ENCODE measurements at regions not wholly inside any gene's neighbourhood (a gene's known extent, or its start where the extent isn't known, plus 50 kb on each side); places are given as distances from the start of the nearest gene placed in this dataset.

DNA sequence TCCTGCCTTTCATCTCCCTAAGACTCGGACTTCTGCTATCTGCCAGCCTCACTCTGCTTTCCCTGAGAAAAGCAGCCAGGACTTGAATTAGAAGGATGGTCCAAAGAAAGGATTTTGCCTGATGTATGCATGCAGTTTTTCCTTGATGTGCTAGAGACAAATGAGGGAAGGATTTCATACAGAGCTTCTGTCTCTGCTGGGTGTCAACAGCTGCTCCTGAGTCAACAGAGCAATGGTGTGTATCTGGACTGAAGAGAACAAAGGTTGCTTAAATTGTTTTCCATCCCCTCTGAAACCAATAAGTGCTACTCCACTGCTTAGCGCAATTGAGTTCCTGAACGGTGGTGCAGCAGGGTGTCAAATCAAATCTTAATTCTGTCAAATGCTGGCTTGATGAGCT lies 680.6 kb upstream of the C16orf82 start:
- no peak for DNase-seq (ENCODE audit: low read depth in 2 of 2)
- no peaks in the 10 kb centered on the region for H4K20me1 ChIP-seq (ENCODE audit: control insufficient read depth, extremely low read depth, insufficient read depth, low read length)
- no peak overlapping the region for H3K4me2 ChIP-seq (ENCODE audit: extremely low read depth, insufficient read depth, low read length)
- H3K9ac ChIP-seq (ENCODE audit: insufficient read depth, low read length): no peak overlapping the region
- no peaks in the 10 kb centered on the region for H3K79me2 ChIP-seq (ENCODE audit: control insufficient read depth, insufficient read depth, low read length)
- no peaks in the 10 kb centered on the region for H3K4me1 ChIP-seq (ENCODE audit: control insufficient read depth, extremely low read depth, insufficient read depth, low read length)
- no peaks in the 10 kb centered on the region for H3K36me3 ChIP-seq (ENCODE audit: control insufficient read depth, insufficient read depth, low read length)
- H3K27me3 ChIP-seq (ENCODE audit: control insufficient read depth, insufficient read depth, low read length): no peaks in the 10 kb centered on the region
- no peak overlapping the region for H3K4me3 ChIP-seq (replicated peaks in 1 of 4; ENCODE audit: control extremely low read depth in 1 of 4, insufficient read depth in 1 of 4, low read depth in 3 of 4, low read length in 4 of 4)
- no peaks in the 10 kb centered on the region for H3K9me3 ChIP-seq (ENCODE audit: control insufficient read depth, insufficient read depth, low read depth, low read length)
- TF ChIP-seq, protein P1, sequence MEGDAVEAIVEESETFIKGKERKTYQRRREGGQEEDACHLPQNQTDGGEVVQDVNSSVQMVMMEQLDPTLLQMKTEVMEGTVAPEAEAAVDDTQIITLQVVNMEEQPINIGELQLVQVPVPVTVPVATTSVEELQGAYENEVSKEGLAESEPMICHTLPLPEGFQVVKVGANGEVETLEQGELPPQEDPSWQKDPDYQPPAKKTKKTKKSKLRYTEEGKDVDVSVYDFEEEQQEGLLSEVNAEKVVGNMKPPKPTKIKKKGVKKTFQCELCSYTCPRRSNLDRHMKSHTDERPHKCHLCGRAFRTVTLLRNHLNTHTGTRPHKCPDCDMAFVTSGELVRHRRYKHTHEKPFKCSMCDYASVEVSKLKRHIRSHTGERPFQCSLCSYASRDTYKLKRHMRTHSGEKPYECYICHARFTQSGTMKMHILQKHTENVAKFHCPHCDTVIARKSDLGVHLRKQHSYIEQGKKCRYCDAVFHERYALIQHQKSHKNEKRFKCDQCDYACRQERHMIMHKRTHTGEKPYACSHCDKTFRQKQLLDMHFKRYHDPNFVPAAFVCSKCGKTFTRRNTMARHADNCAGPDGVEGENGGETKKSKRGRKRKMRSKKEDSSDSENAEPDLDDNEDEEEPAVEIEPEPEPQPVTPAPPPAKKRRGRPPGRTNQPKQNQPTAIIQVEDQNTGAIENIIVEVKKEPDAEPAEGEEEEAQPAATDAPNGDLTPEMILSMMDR (conservative IDR thresholded peaks at IDR 0.05 in 1 of 2, IDR thresholded peaks at IDR 0.05 in 1 of 2; ENCODE audit: low read depth in 1 of 2, low read length in 2 of 2): no peak
- TF ChIP-seq EZH2 (IDR thresholded peaks at IDR 0.05; ENCODE audit: low read length, missing control alignments): no peak
- no peak overlapping the region for H3K27ac ChIP-seq (ENCODE audit: insufficient read depth, low read length)
- H2AFZ ChIP-seq (ENCODE audit: low read length): no peak overlapping the region

DNA sequence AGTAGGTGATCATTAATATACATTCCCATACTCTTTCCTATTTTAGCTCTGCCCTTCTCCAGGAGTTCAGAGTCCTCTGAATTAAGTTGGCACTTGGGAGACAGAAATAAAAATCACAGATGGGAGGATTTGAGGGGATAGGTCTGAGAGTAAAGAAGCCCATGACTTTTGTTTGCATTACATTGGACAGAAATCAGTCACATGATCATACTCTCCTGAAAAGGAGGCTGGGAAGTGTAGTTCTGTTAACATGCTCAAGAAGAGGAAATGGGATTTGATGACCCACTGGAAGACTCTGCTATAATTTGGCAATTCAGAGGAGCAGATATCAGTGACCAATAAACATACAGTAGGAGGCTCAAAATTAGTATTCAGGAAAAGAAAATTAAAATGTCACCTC lies 674.9 kb upstream of the C16orf82 start:
- no peaks in the 10 kb centered on the region for H3K9me3 ChIP-seq (ENCODE audit: control insufficient read depth, insufficient read depth, low read depth, low read length)
- H3K9ac ChIP-seq (ENCODE audit: insufficient read depth, low read length): no peak overlapping the region
- no peak for DNase-seq (ENCODE audit: low read depth in 2 of 2)
- no peak for TF ChIP-seq EZH2 (IDR thresholded peaks at IDR 0.05; ENCODE audit: low read length, missing control alignments)
- TF ChIP-seq, protein P1 (conservative IDR thresholded peaks at IDR 0.05 in 1 of 2, IDR thresholded peaks at IDR 0.05 in 1 of 2; ENCODE audit: low read depth in 1 of 2, low read length in 2 of 2): no peak
- H4K20me1 ChIP-seq (ENCODE audit: control insufficient read depth, extremely low read depth, insufficient read depth, low read length): no peaks in the 10 kb centered on the region
- H3K27ac ChIP-seq (ENCODE audit: insufficient read depth, low read length): no peak overlapping the region
- H3K4me3 ChIP-seq (replicated peaks in 1 of 4; ENCODE audit: control extremely low read depth in 1 of 4, insufficient read depth in 1 of 4, low read depth in 3 of 4, low read length in 4 of 4): no peak overlapping the region
- H2AFZ ChIP-seq (ENCODE audit: low read length): no peak overlapping the region
- no peaks in the 10 kb centered on the region for H3K79me2 ChIP-seq (ENCODE audit: control insufficient read depth, insufficient read depth, low read length)
- no peaks in the 10 kb centered on the region for H3K4me1 ChIP-seq (ENCODE audit: control insufficient read depth, extremely low read depth, insufficient read depth, low read length)
- no peak overlapping the region for H3K4me2 ChIP-seq (ENCODE audit: extremely low read depth, insufficient read depth, low read length)
- H3K36me3 ChIP-seq (ENCODE audit: control insufficient read depth, insufficient read depth, low read length): no peaks in the 10 kb centered on the region
- H3K27me3 ChIP-seq (ENCODE audit: control insufficient read depth, insufficient read depth, low read length): no peaks in the 10 kb centered on the region

DNA sequence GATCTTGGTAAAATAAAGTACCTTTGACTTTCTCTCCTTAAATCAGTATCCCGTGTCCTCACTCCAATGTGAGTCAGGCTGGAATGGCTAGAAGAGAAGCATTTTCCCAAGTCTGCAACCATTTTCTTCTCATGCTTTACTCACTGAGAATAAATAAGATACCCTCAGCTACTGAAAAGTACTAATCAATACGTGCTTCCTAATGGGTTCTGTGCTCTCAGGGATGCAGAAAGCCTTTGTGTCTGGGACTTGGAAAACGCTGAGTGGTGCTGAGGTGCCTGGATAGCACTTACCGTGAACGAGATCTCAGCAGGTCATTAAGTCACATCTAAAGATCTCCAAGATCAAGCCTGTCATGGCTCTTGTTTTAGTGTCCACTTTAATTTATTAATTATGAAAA lies 672.3 kb upstream of the C16orf82 start:
- H3K79me2 ChIP-seq (ENCODE audit: control insufficient read depth, insufficient read depth, low read length): no peaks in the 10 kb centered on the region
- no peaks in the 10 kb centered on the region for H4K20me1 ChIP-seq (ENCODE audit: control insufficient read depth, extremely low read depth, insufficient read depth, low read length)
- no peaks in the 10 kb centered on the region for H3K36me3 ChIP-seq (ENCODE audit: control insufficient read depth, insufficient read depth, low read length)
- no peak overlapping the region for H3K4me2 ChIP-seq (ENCODE audit: extremely low read depth, insufficient read depth, low read length)
- H3K9me3 ChIP-seq (ENCODE audit: control insufficient read depth, insufficient read depth, low read depth, low read length): no peaks in the 10 kb centered on the region
- H3K4me3 ChIP-seq (replicated peaks in 1 of 4; ENCODE audit: control extremely low read depth in 1 of 4, insufficient read depth in 1 of 4, low read depth in 3 of 4, low read length in 4 of 4): no peak overlapping the region
- no peak overlapping the region for H3K27ac ChIP-seq (ENCODE audit: insufficient read depth, low read length)
- H3K27me3 ChIP-seq (ENCODE audit: control insufficient read depth, insufficient read depth, low read length): no peaks in the 10 kb centered on the region
- no peak overlapping the region for H2AFZ ChIP-seq (ENCODE audit: low read length)
- no peak for DNase-seq (ENCODE audit: low read depth in 2 of 2)
- no peaks in the 10 kb centered on the region for H3K4me1 ChIP-seq (ENCODE audit: control insufficient read depth, extremely low read depth, insufficient read depth, low read length)
- no peak for TF ChIP-seq EZH2 (IDR thresholded peaks at IDR 0.05; ENCODE audit: low read length, missing control alignments)
- TF ChIP-seq, protein P1 (conservative IDR thresholded peaks at IDR 0.05 in 1 of 2, IDR thresholded peaks at IDR 0.05 in 1 of 2; ENCODE audit: low read depth in 1 of 2, low read length in 2 of 2): no peak
- no peak overlapping the region for H3K9ac ChIP-seq (ENCODE audit: insufficient read depth, low read length)

Measured in fibroblast of lung (primary cell).